ENCODE measurements at regions not wholly inside any gene's neighbourhood (a gene's known extent, or its start where the extent isn't known, plus 50 kb on each side); places are given as distances from the start of the nearest gene placed in this dataset.

- intact Hi-C loops (cut with DNase I, micrococcal nuclease): no loop called here
- no peaks in the 10 kb centered on the region for H3K4me1 ChIP-seq (ENCODE audit: low read depth)
- peaks cover 14% of the 10 kb centered on the region for H3K9me3 ChIP-seq
- ATAC-seq (no peak), DNase-seq (no peak)
- H3K36me3 ChIP-seq (ENCODE audit: low read depth): no peaks in the 10 kb centered on the region
- no peak for TF ChIP-seq CTCF (IDR thresholded peaks at IDR 0.05)
- no peak overlapping the region for H3K4me3 ChIP-seq
Observed at GRCh38 chr6:88287696-88288095, 121.5 kb upstream of the CNR1 start.

DNA sequence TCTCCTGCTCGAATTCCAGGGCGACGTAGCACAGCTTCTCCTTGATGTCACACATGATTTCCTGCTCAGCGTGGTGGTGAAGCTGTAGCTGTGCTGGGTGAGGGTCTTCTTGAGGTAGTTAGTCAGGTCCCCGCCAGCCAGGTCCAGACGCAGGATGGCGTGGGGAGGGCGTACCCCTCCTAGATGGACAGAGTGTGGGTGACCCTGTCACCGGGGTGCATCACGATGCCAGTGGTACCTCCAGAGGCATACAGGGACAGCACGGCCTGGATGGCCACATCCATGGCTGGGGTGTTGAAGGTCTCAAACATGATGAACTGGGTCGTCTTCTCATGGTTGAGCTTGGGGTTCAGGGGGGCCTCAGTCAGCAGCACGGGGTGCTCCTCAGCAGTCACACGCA lies 110.2 kb upstream of the CNR1 start:
- no peak for ATAC-seq

DNA sequence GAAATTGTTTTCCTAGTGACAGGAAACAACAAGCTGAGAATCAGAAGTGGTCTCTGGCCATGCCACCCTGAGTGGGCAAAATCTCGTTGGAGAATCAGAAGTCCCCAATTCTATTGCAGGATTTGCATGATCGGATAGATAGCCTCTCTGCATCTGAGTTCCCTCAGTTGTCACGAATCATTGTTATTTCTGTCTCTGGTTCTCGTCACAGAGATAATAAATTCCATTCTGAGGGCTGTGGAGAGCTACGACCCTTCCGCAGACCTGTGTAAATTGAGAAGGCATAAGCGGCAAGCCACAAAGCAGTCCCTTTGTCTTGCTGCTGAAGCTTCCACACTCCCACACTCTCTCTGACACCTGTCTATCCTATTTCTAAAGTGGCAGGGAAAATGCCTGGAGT lies 102.4 kb upstream of the CNR1 start:
- intact Hi-C loops (cut with DNase I, micrococcal nuclease): no loop called here
- no peak for ATAC-seq
- no peak for DNase-seq
- Histone ChIP-seq H3K36me3 (ENCODE audit: low read depth) (no peaks in the 10 kb centered on the region), H3K4me3 (no peak overlapping the region), H3K9me3 (no peaks in the 10 kb centered on the region), H3K4me1 (ENCODE audit: low read depth) (no peaks in the 10 kb centered on the region)
- no peak for TF ChIP-seq CTCF (IDR thresholded peaks at IDR 0.05)

More for the DNA sequence above, 110.2 kb upstream of the CNR1 start:
- Histone ChIP-seq H3K4me1 (ENCODE audit: low read depth) (no peaks in the 10 kb centered on the region), H3K4me3 (no peak overlapping the region), H3K9me3 (no peaks in the 10 kb centered on the region), H3K36me3 (ENCODE audit: low read depth) (no peaks in the 10 kb centered on the region)
- TF ChIP-seq CTCF (IDR thresholded peaks at IDR 0.05): no peak
- intact Hi-C loops (cut with DNase I, micrococcal nuclease): no loop called here
- DNase-seq: no peak

GRCh38 chr6:88266126-88266525 lies 100.0 kb upstream of the CNR1 start:
- H3K4me3 ChIP-seq: no peak overlapping the region
- intact Hi-C loops (cut with DNase I, micrococcal nuclease): no loop called here
- no peaks in the 10 kb centered on the region for H3K4me1 ChIP-seq (ENCODE audit: low read depth)
- DNase-seq (no peak), ATAC-seq (no peak)
- H3K9me3 ChIP-seq: no peaks in the 10 kb centered on the region
- TF ChIP-seq CTCF (IDR thresholded peaks at IDR 0.05): no peak
- H3K36me3 ChIP-seq (ENCODE audit: low read depth): no peaks in the 10 kb centered on the region

- TF ChIP-seq CTCF (IDR thresholded peaks at IDR 0.05): no peak
- Histone ChIP-seq H3K4me1 (ENCODE audit: low read depth) (no peaks in the 10 kb centered on the region), H3K36me3 (ENCODE audit: low read depth) (no peaks in the 10 kb centered on the region), H3K9me3 (no peaks in the 10 kb centered on the region), H3K4me3 (no peak overlapping the region)
- DNase-seq (no peak), ATAC-seq (no peak)
- intact Hi-C loops (cut with DNase I, micrococcal nuclease): no loop called here
Observed at GRCh38 chr6:88263591-88263990, 97.4 kb upstream of the CNR1 start.

- H3K4me3 ChIP-seq: no peak overlapping the region
- ATAC-seq: no peak
- DNase-seq: no peak
- no peaks in the 10 kb centered on the region for H3K4me1 ChIP-seq (ENCODE audit: low read depth)
- no peaks in the 10 kb centered on the region for H3K36me3 ChIP-seq (ENCODE audit: low read depth)
- TF ChIP-seq CTCF (IDR thresholded peaks at IDR 0.05): no peak
- no peaks in the 10 kb centered on the region for H3K9me3 ChIP-seq
- intact Hi-C loops (cut with DNase I, micrococcal nuclease): no loop called here
Observed at GRCh38 chr6:88262332-88262731, 96.2 kb upstream of the CNR1 start.
